Calu3 (cell line): ENCODE measurements at regions not wholly inside any gene's neighbourhood (a gene's known extent, or its start where the extent isn't known, plus 50 kb on each side); places are given as distances from the start of the nearest gene placed in this dataset.

Experiments used
- BruUV-seq: library from RNA; stranded (reverse); fragments of 400-500 nt; replicated peaks from 2 replicates; lab custom pipeline; 2021; lab: Mats Ljungman, UMichigan
- CTCF ChIA-PET: fragments of 300-600 bp; sonication (Branson Sonifier 250); formaldehyde crosslinking; loops from one replicate; lab custom pipeline; 2022; ENCODE audit warnings: antibody characterized with exemption; lab: Charles Lee
- DNase-seq: peaks from one replicate; pipeline ENCODE4 v3.0.0; 2022
- H3K27ac Mint-ChIP-seq: one replicate; pipeline ENCODE4 v1.8.0; 2022; ENCODE audit warnings: mixed read lengths; ENCODE audit not compliant: unreplicated experiment
- H3K27me3 Mint-ChIP-seq: one replicate; pipeline ENCODE4 v1.8.0; 2022; ENCODE audit warnings: mixed read lengths; ENCODE audit not compliant: unreplicated experiment
- H3K36me3 Mint-ChIP-seq: one replicate; pipeline ENCODE4 v1.8.0; 2022; ENCODE audit warnings: mild to moderate bottlenecking, moderate library complexity, mixed read lengths; ENCODE audit not compliant: insufficient read depth, unreplicated experiment
- H3K4me1 Mint-ChIP-seq: one replicate; pipeline ENCODE4 v1.8.0; 2022; ENCODE audit warnings: mild to moderate bottlenecking, low read depth, mixed read lengths; ENCODE audit not compliant: unreplicated experiment
- H3K4me3 Mint-ChIP-seq: one replicate; pipeline ENCODE4 v1.8.0; 2022; ENCODE audit warnings: mild to moderate bottlenecking, low read depth, moderate library complexity, mixed read lengths; ENCODE audit not compliant: unreplicated experiment
- H3K9me3 Mint-ChIP-seq: one replicate; pipeline ENCODE4 v1.8.0; 2022; ENCODE audit warnings: low read depth, mixed read lengths; ENCODE audit not compliant: unreplicated experiment
- intact Hi-C: fragments of 100-400 bp; cut with micrococcal nuclease; formaldehyde crosslinking; loops from one replicate; pipeline ENCODE4 v1.10.0; 2022; ENCODE audit not compliant: unreplicated experiment
- TF ChIP-seq, protein P1 (sequence below): fragments of 200-600 bp; IDR thresholded peaks from one replicate; pipeline ENCODE4 v1.8.0; 2022; ENCODE audit warnings: antibody characterized with exemption; ENCODE audit not compliant: unreplicated experiment

DNA sequence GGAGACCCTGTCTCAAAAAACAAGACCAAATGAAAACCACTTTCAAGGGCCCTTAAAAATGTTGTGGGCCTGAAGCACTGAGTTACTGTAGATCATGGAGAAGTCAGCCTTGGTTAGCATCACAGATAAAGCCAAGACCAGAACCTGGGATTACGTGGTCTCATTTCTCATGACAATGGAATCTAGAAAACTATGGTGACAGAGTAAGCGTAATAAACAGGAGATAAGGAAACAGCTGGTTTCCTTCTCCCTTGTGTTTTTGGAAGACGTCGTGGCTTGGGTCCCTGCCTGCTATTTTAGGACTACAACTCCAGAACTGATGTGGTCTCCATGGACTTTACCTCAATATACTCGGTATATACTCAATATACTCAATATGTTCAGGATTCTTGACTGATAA is 180.7 kb upstream of the ZFHX3 start:
- DNase-seq, result no peak
- no peaks in the 10 kb centered on the region for H3K9me3 Mint-ChIP-seq
- BruUV-seq, result no TSS peak
- peaks cover 22% of the 10 kb centered on the region for H3K4me1 Mint-ChIP-seq
- CTCF ChIA-PET, result interaction anchor here (0.6 kb wide), 1 partner anchor 649 kb away, joined by 3 read pairs; no protein-coding TSS in a partner anchor
- H3K36me3 Mint-ChIP-seq, result peaks cover 18% of the 10 kb centered on the region
- TF ChIP-seq, protein P1, sequence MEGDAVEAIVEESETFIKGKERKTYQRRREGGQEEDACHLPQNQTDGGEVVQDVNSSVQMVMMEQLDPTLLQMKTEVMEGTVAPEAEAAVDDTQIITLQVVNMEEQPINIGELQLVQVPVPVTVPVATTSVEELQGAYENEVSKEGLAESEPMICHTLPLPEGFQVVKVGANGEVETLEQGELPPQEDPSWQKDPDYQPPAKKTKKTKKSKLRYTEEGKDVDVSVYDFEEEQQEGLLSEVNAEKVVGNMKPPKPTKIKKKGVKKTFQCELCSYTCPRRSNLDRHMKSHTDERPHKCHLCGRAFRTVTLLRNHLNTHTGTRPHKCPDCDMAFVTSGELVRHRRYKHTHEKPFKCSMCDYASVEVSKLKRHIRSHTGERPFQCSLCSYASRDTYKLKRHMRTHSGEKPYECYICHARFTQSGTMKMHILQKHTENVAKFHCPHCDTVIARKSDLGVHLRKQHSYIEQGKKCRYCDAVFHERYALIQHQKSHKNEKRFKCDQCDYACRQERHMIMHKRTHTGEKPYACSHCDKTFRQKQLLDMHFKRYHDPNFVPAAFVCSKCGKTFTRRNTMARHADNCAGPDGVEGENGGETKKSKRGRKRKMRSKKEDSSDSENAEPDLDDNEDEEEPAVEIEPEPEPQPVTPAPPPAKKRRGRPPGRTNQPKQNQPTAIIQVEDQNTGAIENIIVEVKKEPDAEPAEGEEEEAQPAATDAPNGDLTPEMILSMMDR, result no peak
- intact Hi-C loops, result no loop called here
- H3K27ac Mint-ChIP-seq, result no peak overlapping the region
- peaks cover 21% of the 10 kb centered on the region for H3K27me3 Mint-ChIP-seq
- H3K4me3 Mint-ChIP-seq, result no peak overlapping the region

DNA sequence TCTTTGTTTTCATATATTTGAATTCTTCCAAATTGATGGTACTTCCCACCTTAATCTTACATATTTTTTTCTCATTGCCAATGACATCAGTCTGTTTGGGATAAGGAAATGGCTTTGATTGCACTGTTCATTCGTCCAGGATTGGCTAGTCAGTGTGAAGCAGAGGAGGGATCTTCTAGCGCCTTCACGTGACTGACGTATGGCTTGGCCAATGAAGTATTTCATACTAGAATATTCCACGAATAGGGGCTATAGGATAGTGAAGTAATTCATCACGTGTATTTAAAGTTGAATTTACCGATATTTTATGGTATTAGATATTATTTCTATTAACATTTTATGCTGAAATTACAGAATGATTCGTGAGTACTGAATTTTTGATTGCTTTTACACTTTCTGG is 178.7 kb upstream of the ZFHX3 start:
- CTCF ChIA-PET, result no interaction called here
- Mint-ChIP-seq H3K9me3 (no peaks in the 10 kb centered on the region), H3K27ac (no peak overlapping the region), H3K4me3 (no peak overlapping the region), H3K4me1 (peaks cover 5% of the 10 kb centered on the region), H3K27me3 (peaks cover 15% of the 10 kb centered on the region), H3K36me3 (peaks cover 3% of the 10 kb centered on the region)
- DNase-seq, result no peak
- TF ChIP-seq, protein P1, result no peak
- no TSS peak for BruUV-seq
- intact Hi-C loops, result no loop called here

DNA sequence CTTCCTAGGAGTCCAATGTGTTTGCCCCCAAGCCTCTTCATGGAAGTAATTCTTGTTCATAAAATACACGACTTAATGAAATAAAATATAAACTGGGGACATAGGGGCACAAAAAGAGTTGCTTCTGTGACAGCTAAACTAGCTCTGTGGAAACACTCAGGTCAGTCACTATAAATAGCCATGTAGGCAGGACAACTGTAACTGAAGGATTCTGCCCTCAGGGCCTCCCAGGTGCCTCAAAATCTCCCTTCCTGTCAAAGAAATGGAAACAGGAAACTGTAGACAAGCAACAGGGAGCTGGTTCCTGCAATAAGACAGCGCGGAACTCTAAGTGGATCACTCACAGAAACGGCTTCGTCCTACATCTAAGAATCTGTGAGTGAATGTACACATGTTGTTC is 178.1 kb upstream of the ZFHX3 start:
- no peaks in the 10 kb centered on the region for H3K36me3 Mint-ChIP-seq

DNA sequence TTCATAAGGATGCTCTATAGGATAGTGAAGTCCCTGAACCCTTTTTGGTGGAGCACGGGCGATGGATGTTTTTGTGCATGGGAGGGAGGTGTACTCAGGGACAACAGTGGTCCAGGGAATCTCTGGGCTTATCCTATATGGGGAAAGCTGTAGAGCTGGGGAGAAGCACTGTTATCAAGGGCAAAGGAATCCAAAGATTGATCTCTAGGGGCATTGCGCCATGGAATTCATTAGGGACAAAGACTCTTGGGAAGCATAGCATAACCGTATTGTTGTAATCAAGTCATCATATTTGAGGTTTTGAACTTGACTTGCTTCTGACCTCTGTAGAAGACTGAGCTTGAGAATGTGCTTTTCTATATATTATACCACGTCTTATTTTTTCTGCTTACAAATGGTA is 172.9 kb upstream of the ZFHX3 start:
- no peak overlapping the region for H3K4me3 Mint-ChIP-seq
- intact Hi-C loops, result no loop called here
- H3K36me3 Mint-ChIP-seq, result no peaks in the 10 kb centered on the region
- TF ChIP-seq, protein P1, result no peak
- no peaks in the 10 kb centered on the region for H3K9me3 Mint-ChIP-seq
- CTCF ChIA-PET, result interaction anchor here (0.5 to 0.7 kb wide), 2 partner anchors 150 to 224 kb away, joined by 3 read pairs; no protein-coding TSS in a partner anchor
- no TSS peak for BruUV-seq
- H3K27ac Mint-ChIP-seq, result no peak overlapping the region
- no peaks in the 10 kb centered on the region for H3K27me3 Mint-ChIP-seq
- no peak for DNase-seq
- peaks cover 14% of the 10 kb centered on the region for H3K4me1 Mint-ChIP-seq

More for the DNA sequence above, 178.1 kb upstream of the ZFHX3 start:
- CTCF ChIA-PET, result interaction anchor here (0.7 kb wide), 1 partner anchor 106 kb away, joined by 3 read pairs; no protein-coding TSS in a partner anchor
- TF ChIP-seq, protein P1, result no peak
- DNase-seq, result no peak
- no peak overlapping the region for H3K4me3 Mint-ChIP-seq
- intact Hi-C loops, result no loop called here
- no peaks in the 10 kb centered on the region for H3K4me1 Mint-ChIP-seq
- H3K27ac Mint-ChIP-seq, result no peak overlapping the region
- H3K9me3 Mint-ChIP-seq, result no peaks in the 10 kb centered on the region
- no TSS peak for BruUV-seq
- peaks cover 9% of the 10 kb centered on the region for H3K27me3 Mint-ChIP-seq
